ENCODE measurements at regions not wholly inside any gene's neighbourhood (a gene's known extent, or its start where the extent isn't known, plus 50 kb on each side); places are given as distances from the start of the nearest gene placed in this dataset.

DNA sequence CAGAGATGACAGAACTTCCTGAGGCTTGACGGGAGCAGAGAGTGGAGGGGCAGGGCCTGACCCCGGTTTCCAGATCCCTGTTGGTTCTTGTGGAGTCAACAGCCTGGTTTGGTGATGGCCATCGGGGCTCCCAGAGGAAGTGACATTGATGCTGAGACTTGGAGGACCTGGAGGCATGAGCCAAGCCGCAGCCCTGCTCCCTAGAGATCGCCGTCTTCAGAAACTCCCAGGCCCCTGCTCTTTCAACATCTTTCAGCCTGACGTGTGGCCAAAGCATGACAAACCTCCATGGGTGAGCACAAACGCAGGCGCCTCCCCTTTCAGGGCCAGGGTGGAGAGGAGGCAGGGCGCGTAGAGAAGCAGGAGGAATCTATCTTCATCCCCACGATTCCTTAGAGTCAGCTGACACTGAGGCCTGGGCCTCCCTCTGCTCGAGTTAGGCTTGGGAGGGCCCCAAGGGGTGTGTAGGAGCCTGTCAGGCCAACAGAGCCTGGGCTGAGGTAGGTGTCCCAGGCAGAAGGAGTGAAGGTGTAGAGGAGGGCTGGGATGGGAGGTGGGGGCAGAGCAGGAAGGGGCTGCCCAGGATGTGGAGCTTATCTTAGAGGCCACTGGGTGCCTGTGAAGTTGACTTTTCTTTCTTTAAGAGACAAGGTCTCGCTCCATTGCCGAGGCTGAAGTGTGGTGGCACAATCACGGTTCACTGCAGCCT, 56.1 kb upstream of the MED9 start:
- TF ChIP-seq CTCF (IDR thresholded peaks at IDR 0.05; ENCODE audit: low read depth, low read length, missing control alignments), result no peak
- in situ Hi-C loops (cut with HindIII; ENCODE audit: low sequenced_read_pairs), result no loop called here
- DNase-seq (ENCODE audit: low read depth), result no peak
- no peak overlapping the region for H3K4me3 ChIP-seq (ENCODE audit: low read depth, low read length)

GRCh38 chr17:17421346-17422216, 55.2 kb upstream of the MED9 start:
- in situ Hi-C loops (cut with HindIII; ENCODE audit: low sequenced_read_pairs), result no loop called here
- TF ChIP-seq CTCF (IDR thresholded peaks at IDR 0.05; ENCODE audit: low read depth, low read length, missing control alignments), result no peak
- no peak overlapping the region for H3K4me3 ChIP-seq (ENCODE audit: low read depth, low read length)
- no peak for DNase-seq (ENCODE audit: low read depth)

DNA sequence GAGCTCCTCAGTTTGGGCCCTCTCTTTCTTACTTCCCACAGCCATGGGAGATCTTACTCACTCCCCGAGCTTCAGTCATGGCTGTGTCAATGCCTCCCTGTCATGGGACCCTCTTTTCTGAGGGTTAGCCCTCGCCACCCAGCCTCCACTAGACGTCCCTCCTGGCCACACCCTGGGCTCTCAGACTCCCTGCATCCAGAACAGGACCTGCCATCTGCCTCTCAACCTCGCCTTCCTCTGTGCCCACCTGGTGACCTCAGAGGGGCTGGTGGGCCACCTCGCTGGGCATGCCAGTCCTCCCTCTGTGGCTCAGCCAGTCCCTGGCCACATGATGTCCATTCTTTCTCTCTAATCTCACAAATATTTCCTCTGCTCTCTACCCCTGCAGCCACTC, 54.6 kb upstream of the MED9 start:
- no peak for DNase-seq (ENCODE audit: low read depth)
- no peak for TF ChIP-seq CTCF (IDR thresholded peaks at IDR 0.05; ENCODE audit: low read depth, low read length, missing control alignments)
- no peak overlapping the region for H3K4me3 ChIP-seq (ENCODE audit: low read depth, low read length)
- in situ Hi-C loops (cut with HindIII; ENCODE audit: low sequenced_read_pairs), result no loop called here

DNA sequence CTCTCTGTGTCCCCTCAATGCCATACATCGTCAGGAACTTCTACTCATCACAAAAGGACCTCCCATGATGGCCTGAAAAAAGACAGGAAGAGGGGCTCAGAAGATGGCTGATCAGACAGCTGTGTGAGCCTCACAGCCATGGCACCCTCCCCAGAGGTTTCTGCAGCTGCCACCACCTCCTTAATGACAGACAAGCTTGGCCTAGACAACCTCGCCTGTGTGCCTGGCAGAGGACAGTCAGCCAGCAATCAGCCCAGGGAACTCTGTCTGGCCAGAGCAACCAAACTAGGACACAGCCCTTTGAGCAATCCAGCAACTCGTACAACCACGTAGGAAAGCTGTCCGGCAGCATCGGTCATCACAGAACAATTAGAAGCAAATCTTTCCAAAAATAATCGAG, 54.2 kb upstream of the MED9 start:
- no peak for DNase-seq (ENCODE audit: low read depth)
- in situ Hi-C loops (cut with HindIII; ENCODE audit: low sequenced_read_pairs), result no loop called here
- H3K4me3 ChIP-seq (ENCODE audit: low read depth, low read length), result no peak overlapping the region
- TF ChIP-seq CTCF (IDR thresholded peaks at IDR 0.05; ENCODE audit: low read depth, low read length, missing control alignments), result no peak

DNA sequence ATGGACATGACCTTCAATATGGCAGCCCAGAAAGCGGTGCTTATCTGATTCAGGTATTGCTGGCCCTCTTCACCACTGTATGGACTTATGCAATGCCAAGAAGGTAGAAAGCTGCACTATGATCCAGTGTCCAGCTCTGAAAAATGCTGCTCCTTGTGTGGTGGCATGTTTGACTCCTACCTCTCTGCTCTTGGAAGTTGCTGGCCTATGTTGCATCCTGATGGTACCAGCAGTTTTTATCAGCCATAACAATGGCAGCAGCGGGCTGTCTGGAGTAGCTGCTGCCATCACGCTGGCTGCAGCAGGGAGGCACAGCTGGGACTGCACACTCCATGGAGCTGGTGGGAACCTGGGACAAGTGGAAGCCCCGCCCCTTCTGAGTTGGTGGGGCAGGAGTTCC, 53.1 kb upstream of the MED9 start:
- in situ Hi-C loops (cut with HindIII; ENCODE audit: low sequenced_read_pairs), result no loop called here
- TF ChIP-seq CTCF (IDR thresholded peaks at IDR 0.05; ENCODE audit: low read depth, low read length, missing control alignments), result no peak
- DNase-seq (ENCODE audit: low read depth), result no peak
- no peak overlapping the region for H3K4me3 ChIP-seq (ENCODE audit: low read depth, low read length)

GRCh38 chr17:17424552-17424951, 52.2 kb upstream of the MED9 start:
- TF ChIP-seq CTCF (IDR thresholded peaks at IDR 0.05; ENCODE audit: low read depth, low read length, missing control alignments), result no peak
- in situ Hi-C loops (cut with HindIII; ENCODE audit: low sequenced_read_pairs), result no loop called here

More at GRCh38 chr17:17424552-17424951, 52.2 kb upstream of the MED9 start:
- H3K4me3 ChIP-seq (ENCODE audit: low read depth, low read length), result no peak overlapping the region
- no peak for DNase-seq (ENCODE audit: low read depth)
